GM12878 (cell line): ENCODE measurements at regions not wholly inside any gene's neighbourhood (a gene's known extent, or its start where the extent isn't known, plus 50 kb on each side); places are given as distances from the start of the nearest gene placed in this dataset.

ENCODE experiments used
- CTCF ChIP-seq, 3 experiments: IDR thresholded peaks in 2 of 3; conservative IDR thresholded peaks in 1 of 3; 2 replicates each; pipeline ENCODE4 v1.5.1; 2011; ENCODE audit warnings: low read depth in 3 of 3, low read length in 3 of 3, mild to moderate bottlenecking in 3 of 3, control low read depth in 2 of 3, moderate library complexity in 2 of 3, inconsistent platforms in 1 of 3, mixed read lengths in 1 of 3; ENCODE audit not compliant: control insufficient read depth in 2 of 3, insufficient read depth in 1 of 3; ENCODE audit errors: extremely low read depth in 1 of 3
- GABPA ChIP-seq: IDR thresholded peaks from 2 replicates; pipeline ENCODE4 v1.6.1; 2014; ENCODE audit warnings: antibody characterized with exemption, low read depth, mild to moderate bottlenecking, inconsistent platforms
- MAX ChIP-seq: IDR thresholded peaks from 2 replicates; pipeline ENCODE4 v1.6.1; 2012; ENCODE audit warnings: low read depth, low read length, improper control_type of control experiment

- TF ChIP-seq CTCF (IDR thresholded peaks at IDR 0.05 in 2 of 3, conservative IDR thresholded peaks at IDR 0.05 in 1 of 3; ENCODE audit: control insufficient read depth in 2 of 3, extremely low read depth in 1 of 3, insufficient read depth in 1 of 3, low read depth in 3 of 3, low read length in 3 of 3) (no peak), MAX (no peak), GABPA (no peak)
Measured at GRCh38 chr6:96279084-96279483, 242.5 kb upstream of the UFL1 start.
